Common myeloid progenitor, CD34-positive (primary cell): ENCODE measurements at regions not wholly inside any gene's neighbourhood (a gene's known extent, or its start where the extent isn't known, plus 50 kb on each side); places are given as distances from the start of the nearest gene placed in this dataset.

Source experiments
- CTCF ChIA-PET: fragments of 350-600 bp; sonication (Branson Sonifier 250); formaldehyde crosslinking; loops from one replicate; lab custom pipeline; 2021; ENCODE audit warnings: antibody characterized with exemption; lab: Charles Lee
- POLR2A ChIA-PET: fragments of 350-600 bp; sonication (Branson Sonifier 250); formaldehyde crosslinking; loops from one replicate; lab custom pipeline; 2021; ENCODE audit warnings: antibody characterized with exemption; lab: Charles Lee
- DNase-seq, 3 donors: peaks; one replicate each; pipeline versions ENCODE4 v3.0.0 to v3.0.0-alpha.2; 2013
- H3K27ac ChIP-seq, 2 experiments: 1 replicate in 1 of 2; 2 replicates in 1 of 2; pipeline ENCODE4 v1.7.0; 2013; ENCODE audit warnings: inconsistent platforms in 2 of 2, low read length in 2 of 2, mild to moderate bottlenecking in 2 of 2, low read depth in 1 of 2, moderate library complexity in 1 of 2; ENCODE audit not compliant: severe bottlenecking in 2 of 2, insufficient read depth in 1 of 2, poor library complexity in 1 of 2
- H3K27me3 ChIP-seq, 5 experiments: replicated peaks in 2 of 5; 1 replicate in 3 of 5; 2 replicates in 2 of 5; pipeline versions ENCODE4 v1.6.1 to v1.7.0; 2013; ENCODE audit warnings: low read length in 4 of 5, mild to moderate bottlenecking in 2 of 5, moderate library complexity in 2 of 5, inconsistent platforms in 1 of 5; ENCODE audit not compliant: insufficient read depth in 5 of 5, control insufficient read depth in 4 of 5
- H3K36me3 ChIP-seq, 4 experiments: 1 replicate in 2 of 4; 2 replicates in 2 of 4; pipeline versions ENCODE4 v1.6.1 to v1.7.0; 2013; ENCODE audit warnings: low read length in 3 of 4, control low read depth in 1 of 4, mild to moderate bottlenecking in 1 of 4; ENCODE audit not compliant: control insufficient read depth in 4 of 4, insufficient read depth in 4 of 4
- H3K4me1 ChIP-seq, 4 experiments: 1 replicate in 3 of 4; 2 replicates in 1 of 4; pipeline versions ENCODE4 v1.6.1 to v1.7.1; 2013; ENCODE audit warnings: low read length in 3 of 4, mild to moderate bottlenecking in 3 of 4, control low read depth in 1 of 4, inconsistent platforms in 1 of 4, moderate library complexity in 1 of 4; ENCODE audit not compliant: control insufficient read depth in 4 of 4, insufficient read depth in 4 of 4; ENCODE audit errors: control extremely low read depth in 1 of 4
- H3K4me3 ChIP-seq, 7 experiments: 1 replicate in 4 of 7; 2 replicates in 3 of 7; pipeline versions ENCODE4 v1.5.1 to v1.7.0; 2013; ENCODE audit warnings: mild to moderate bottlenecking in 7 of 7, low read length in 6 of 7, moderate library complexity in 6 of 7, inconsistent platforms in 2 of 7, low read depth in 2 of 7, control low read depth in 1 of 7; ENCODE audit not compliant: insufficient read depth in 4 of 7, control insufficient read depth in 1 of 7; ENCODE audit errors: extremely low read depth in 1 of 7
- H3K9me3 ChIP-seq, 5 experiments: 1 replicate in 4 of 5; 2 replicates in 1 of 5; pipeline versions ENCODE4 v1.6.1 to v1.7.1; 2013; ENCODE audit warnings: low read length in 4 of 5, mild to moderate bottlenecking in 2 of 5, inconsistent platforms in 1 of 5, low read depth in 1 of 5, moderate library complexity in 1 of 5; ENCODE audit not compliant: control insufficient read depth in 4 of 5, insufficient read depth in 2 of 5; ENCODE audit errors: control extremely low read depth in 1 of 5
- WGBS: methylation state at CpG from one replicate; pipeline ENCODE4 v1.1.5; 2013; ENCODE audit not compliant: insufficient coverage; 5-methylcytosine and 5-hydroxymethylcytosine counted together

- Histone ChIP-seq H3K4me3 (no peak overlapping the region), H3K27me3 (no peaks in the 10 kb centered on the region), H3K9me3 (peaks cover 0 to 2% (median 0%) of the 10 kb centered on the region in 5 experiments), H3K4me1 (no peaks in the 10 kb centered on the region), H3K27ac (no peak overlapping the region), H3K36me3 (no peaks in the 10 kb centered on the region)
- no CpG with 5 or more reads among the region's 2 CpGs for WGBS
- DNase-seq, result no peak
- POLR2A ChIA-PET, result interaction anchor here (0.6 kb wide), 1 partner anchor 1225 kb away, joined by 3 read pairs; no protein-coding TSS in a partner anchor
- CTCF ChIA-PET, result no interaction called here
These were observed 446.9 kb downstream of the HAO1 start for GRCh38 chr20:7493311-7493710.

GRCh38 chr20:7496394-7496991 is 443.8 kb downstream of the HAO1 start:
- no peaks in the 10 kb centered on the region for H3K36me3 ChIP-seq
- CTCF ChIA-PET, result no interaction called here
- no peak overlapping the region for H3K27ac ChIP-seq
- no peaks in the 10 kb centered on the region for H3K27me3 ChIP-seq
- WGBS, result 84% methylated on average over 4 of the region's 4 CpGs
- H3K4me3 ChIP-seq, result no peak overlapping the region
- H3K9me3 ChIP-seq, result peaks cover 0 to 2% (median 0%) of the 10 kb centered on the region in 5 experiments
- no peak for DNase-seq
- no peaks in the 10 kb centered on the region for H3K4me1 ChIP-seq
- POLR2A ChIA-PET, result no interaction called here

- Histone ChIP-seq H3K27me3 (no peaks in the 10 kb centered on the region), H3K4me3 (no peak overlapping the region), H3K36me3 (no peaks in the 10 kb centered on the region), H3K4me1 (no peaks in the 10 kb centered on the region), H3K9me3 (peaks cover 0 to 2% (median 0%) of the 10 kb centered on the region in 5 experiments), H3K27ac (no peak overlapping the region)
- ChIA-PET POLR2A (no interaction called here), CTCF (no interaction called here)
- no peak for DNase-seq
- WGBS, result no CpG with 5 or more reads among the region's 1 CpG
These were observed 442.3 kb downstream of the HAO1 start for GRCh38 chr20:7497985-7498384.

- ChIA-PET POLR2A (no interaction called here), CTCF (no interaction called here)
- no peaks in the 10 kb centered on the region for H3K4me1 ChIP-seq
- no peak overlapping the region for H3K4me3 ChIP-seq
- DNase-seq, result no peak
- no peak overlapping the region for H3K27ac ChIP-seq
- H3K36me3 ChIP-seq, result no peaks in the 10 kb centered on the region
- no peaks in the 10 kb centered on the region for H3K27me3 ChIP-seq
- peaks cover 0 to 2% (median 0%) of the 10 kb centered on the region in 5 experiments for H3K9me3 ChIP-seq
These were observed 441.1 kb downstream of the HAO1 start for GRCh38 chr20:7499201-7499600.

GRCh38 chr20:7500231-7500663 is 440.0 kb downstream of the HAO1 start:
- Histone ChIP-seq H3K4me3 (no peak overlapping the region), H3K27ac (no peak overlapping the region), H3K36me3 (no peaks in the 10 kb centered on the region), H3K9me3 (no peaks in the 10 kb centered on the region), H3K27me3 (no peaks in the 10 kb centered on the region), H3K4me1 (no peaks in the 10 kb centered on the region)
- ChIA-PET POLR2A (no interaction called here), CTCF (no interaction called here)
- DNase-seq, result no peak
- no CpG with 5 or more reads among the region's 1 CpG for WGBS

GRCh38 chr20:7503501-7503900 is 436.8 kb downstream of the HAO1 start:
- POLR2A ChIA-PET, result no interaction called here
- 23% methylated on average over 2 of the region's 3 CpGs for WGBS

GRCh38 chr20:7505152-7505834 is 435.0 kb downstream of the HAO1 start:
- CTCF ChIA-PET, result no interaction called here
- Histone ChIP-seq H3K4me3 (no peak overlapping the region), H3K27me3 (no peaks in the 10 kb centered on the region), H3K36me3 (no peaks in the 10 kb centered on the region), H3K27ac (no peak overlapping the region), H3K9me3 (no peaks in the 10 kb centered on the region), H3K4me1 (no peaks in the 10 kb centered on the region)
- POLR2A ChIA-PET, result no interaction called here
- 100% methylated on average over 2 of the region's 4 CpGs for WGBS
- no peak for DNase-seq

More at GRCh38 chr20:7503501-7503900, 436.8 kb downstream of the HAO1 start:
- Histone ChIP-seq H3K4me3 (no peak overlapping the region), H3K27me3 (no peaks in the 10 kb centered on the region), H3K27ac (no peak overlapping the region), H3K9me3 (no peaks in the 10 kb centered on the region), H3K36me3 (no peaks in the 10 kb centered on the region), H3K4me1 (no peaks in the 10 kb centered on the region)
- no peak for DNase-seq
- CTCF ChIA-PET, result no interaction called here
